Small intestine (tissue), 7 donors: ENCODE measurements at regions not wholly inside any gene's neighbourhood (a gene's known extent, or its start where the extent isn't known, plus 50 kb on each side); places are given as distances from the start of the nearest gene placed in this dataset.

Experiments used
- DNase-seq, 2 donors: peaks; one replicate each; pipeline versions ENCODE4 v3.0.0 to v3.0.0-alpha.2; 2013
- FAIRE-seq: peaks from 2 replicates; lab custom pipeline; 2012; peaks lifted over from hg19 to GRCh38; lab: Jason Lieb, UNC
- H3K27ac ChIP-seq, 3 donors: one replicate each; pipeline ENCODE4 v1.5.1; 2013; ENCODE audit warnings: low read length in 2 of 3, mild to moderate bottlenecking in 2 of 3, control low read depth in 1 of 3, inconsistent platforms in 1 of 3, low read depth in 1 of 3, moderate library complexity in 1 of 3
- H3K27me3 ChIP-seq, 3 donors: one replicate each; pipeline ENCODE4 v1.6.1; 2013; ENCODE audit warnings: low read length in 3 of 3, inconsistent platforms in 1 of 3; ENCODE audit not compliant: control insufficient read depth in 3 of 3, insufficient read depth in 3 of 3
- H3K36me3 ChIP-seq, 3 donors: one replicate each; pipeline ENCODE4 v1.6.1; 2013; ENCODE audit warnings: low read length in 3 of 3, inconsistent platforms in 1 of 3, low read depth in 1 of 3, mild to moderate bottlenecking in 1 of 3, moderate library complexity in 1 of 3; ENCODE audit not compliant: control insufficient read depth in 3 of 3, insufficient read depth in 2 of 3
- H3K4me1 ChIP-seq, 3 donors: one replicate each; pipeline ENCODE4 v1.6.1; 2013; ENCODE audit warnings: low read length in 2 of 3, inconsistent platforms in 1 of 3, low read depth in 1 of 3, mild to moderate bottlenecking in 1 of 3, moderate library complexity in 1 of 3; ENCODE audit not compliant: control insufficient read depth in 3 of 3, insufficient read depth in 2 of 3
- H3K4me3 ChIP-seq, 3 donors: one replicate each; pipeline ENCODE4 v1.5.1; 2013; ENCODE audit warnings: low read length in 3 of 3, control low read depth in 1 of 3, inconsistent platforms in 1 of 3, low read depth in 1 of 3, mild to moderate bottlenecking in 1 of 3, moderate library complexity in 1 of 3
- H3K9me3 ChIP-seq, 2 donors: one replicate each; pipeline ENCODE4 v1.6.1; 2013; ENCODE audit warnings: low read depth in 1 of 2, low read length in 1 of 2; ENCODE audit not compliant: control insufficient read depth in 2 of 2, insufficient read depth in 1 of 2
- WGBS, 3 donors: extraction: QIAGEN DNeasy Blood & Tissue Kit; methylation state at CpG; one replicate each; pipeline ENCODE4 v1.1.7; 2013; 5-methylcytosine and 5-hydroxymethylcytosine counted together
- donor health status: healthy with polysubstance abuse.
- donor health status: control.
- donor health status: control.
- donor health status: Bipolar disorder and iron deficiency.
- donor health status: healthy.

DNA sequence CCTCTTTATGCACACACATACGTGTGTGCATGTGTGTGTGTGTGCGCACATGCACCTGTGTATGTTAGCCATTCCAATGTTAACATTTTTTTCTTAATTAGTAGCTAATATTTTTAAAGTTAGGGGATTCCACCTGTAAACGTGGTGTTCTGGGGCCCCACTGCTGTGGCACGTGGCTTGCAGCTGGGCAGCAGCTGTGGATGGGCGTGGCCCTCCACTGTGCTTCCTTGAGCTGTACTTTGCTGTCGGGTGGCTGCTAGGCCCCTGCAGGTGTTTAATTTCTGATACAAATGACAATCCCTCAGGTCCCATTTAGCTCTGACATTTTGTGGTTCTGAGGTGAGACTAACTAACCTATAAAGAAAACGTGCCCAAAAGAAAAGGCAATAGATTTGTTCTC lies 58.9 kb upstream of the GJB6 start:
- no peaks in the 10 kb centered on the region for H3K4me1 ChIP-seq
- H3K4me3 ChIP-seq, result no peak overlapping the region
- no peak for FAIRE-seq
- H3K36me3 ChIP-seq, result no peaks in the 10 kb centered on the region
- no peak overlapping the region for H3K27ac ChIP-seq
- H3K9me3 ChIP-seq, result peaks cover 0 to 3% of the 10 kb centered on the region in 2 donors
- H3K27me3 ChIP-seq, result no peaks in the 10 kb centered on the region
- 30 to 52% (median 39%) methylated on average over 6 to 7 of the region's 7 CpGs for WGBS, 3 donors
- peak; percentile 9 to 46 for DNase-seq

DNA sequence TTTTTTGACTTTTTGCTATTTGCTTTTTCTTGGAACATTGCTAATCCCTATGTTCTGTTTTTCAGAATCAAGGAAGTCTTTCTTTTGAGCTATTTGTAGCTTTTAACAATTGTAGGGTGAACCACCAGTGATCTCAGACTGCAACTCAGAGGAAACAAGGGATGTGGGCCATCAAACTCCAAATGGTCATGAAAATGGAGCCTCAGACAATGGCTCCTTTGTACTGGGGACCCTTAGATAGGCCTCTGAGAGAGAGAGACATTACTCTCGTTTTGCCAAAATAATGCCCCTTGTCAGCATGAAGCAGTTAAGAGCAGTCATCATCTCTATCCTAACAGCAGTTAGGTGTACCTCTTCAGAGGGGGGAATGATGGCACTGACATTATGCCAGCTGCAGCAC lies 56.4 kb upstream of the GJB6 start:
- H3K4me1 ChIP-seq, result no peaks in the 10 kb centered on the region
- H3K4me3 ChIP-seq, result no peak overlapping the region
- no peaks in the 10 kb centered on the region for H3K36me3 ChIP-seq
- H3K27me3 ChIP-seq, result no peaks in the 10 kb centered on the region
- FAIRE-seq, result no peak
- 26 to 38% (median 27%) methylated on average over 1 of the region's 1 CpG for WGBS, 3 donors
- H3K9me3 ChIP-seq, result peaks cover under 1 to 22% of the 10 kb centered on the region in 2 donors
- DNase-seq, result no peak
- no peak overlapping the region for H3K27ac ChIP-seq

DNA sequence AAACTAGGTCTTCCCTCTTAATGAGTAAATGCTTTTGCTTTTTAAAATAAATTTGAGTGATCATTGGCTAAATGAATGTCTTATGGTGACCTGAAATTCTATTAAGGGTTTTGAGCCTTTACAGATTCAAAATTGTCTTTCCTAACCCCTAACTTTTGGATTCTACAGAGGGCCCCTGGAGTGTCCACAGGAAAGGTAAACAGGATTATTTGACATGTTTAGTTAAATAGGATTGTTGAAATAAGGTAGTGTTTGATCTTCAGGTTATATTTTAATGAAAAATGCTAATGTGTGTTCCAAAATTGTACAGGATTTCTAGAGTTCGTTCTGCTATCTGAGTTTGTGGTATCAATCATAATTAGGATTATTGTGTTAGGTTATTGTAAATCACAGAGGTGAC lies 55.9 kb upstream of the GJB6 start:
- H3K9me3 ChIP-seq, result peaks cover 3 to 28% of the 10 kb centered on the region in 2 donors
- no peaks in the 10 kb centered on the region for H3K36me3 ChIP-seq
- no peak overlapping the region for H3K27ac ChIP-seq
- DNase-seq (no peak), FAIRE-seq (no peak)
- no peaks in the 10 kb centered on the region for H3K27me3 ChIP-seq
- H3K4me1 ChIP-seq, result no peaks in the 10 kb centered on the region
- H3K4me3 ChIP-seq, result no peak overlapping the region
- 22 to 58% (median 42%) methylated on average over 1 of the region's 1 CpG for WGBS, 3 donors

DNA sequence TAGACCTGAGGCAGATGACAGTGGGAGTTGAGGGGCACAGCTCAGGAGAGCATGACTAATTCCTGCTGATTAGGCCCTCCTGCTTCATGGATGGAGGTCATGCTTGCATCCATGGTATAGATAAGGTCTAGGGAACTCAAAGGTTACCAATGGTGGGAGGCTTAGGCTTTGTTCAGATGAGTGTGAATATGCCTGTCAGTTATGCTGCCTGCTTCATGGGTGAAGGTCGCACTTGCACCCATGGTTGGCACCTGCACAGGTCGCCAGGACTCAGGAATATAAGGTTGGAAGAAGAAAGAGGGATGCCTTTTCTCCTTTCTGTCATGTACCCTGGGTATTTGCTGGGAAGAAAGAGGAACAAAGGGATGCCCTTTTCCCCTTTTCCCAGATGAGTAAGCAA lies 53.4 kb upstream of the GJB6 start:
- 79 to 88% (median 83%) methylated on average over 2 of the region's 2 CpGs for WGBS, 3 donors
- Histone ChIP-seq H3K4me1 (no peaks in the 10 kb centered on the region), H3K4me3 (no peak overlapping the region), H3K27ac (no peak overlapping the region), H3K9me3 (peaks cover 3 to 38% of the 10 kb centered on the region in 2 donors), H3K27me3 (no peaks in the 10 kb centered on the region), H3K36me3 (no peaks in the 10 kb centered on the region)
- FAIRE-seq (no peak), DNase-seq (no peak)
